HG02870 (cell line): ENCODE measurements at regions not wholly inside any gene's neighbourhood (a gene's known extent, or its start where the extent isn't known, plus 50 kb on each side); places are given as distances from the start of the nearest gene placed in this dataset.
A peak's percentile ranks its signal among the peaks of the same experiment; 100 is the strongest.

Source experiments
- ATAC-seq: cut with Tn5 transposase; IDR thresholded peaks from one replicate; pipeline ENCODE4 v1.9.1; 2021; ENCODE audit warnings: mild to moderate bottlenecking, moderate library complexity; ENCODE audit not compliant: unreplicated experiment

- ATAC-seq, result no peak
These were observed 116.4 kb upstream of the KLF6 start for GRCh38 chr10:3901370-3901769.

GRCh38 chr10:3900391-3900790 is 115.4 kb upstream of the KLF6 start:
- ATAC-seq, result no peak

- no peak for ATAC-seq
These were observed 113.8 kb upstream of the KLF6 start for GRCh38 chr10:3898821-3899220.

- ATAC-seq, result no peak
These were observed 112.1 kb upstream of the KLF6 start for GRCh38 chr10:3897156-3897555.

GRCh38 chr10:3896161-3896560 is 111.2 kb upstream of the KLF6 start:
- ATAC-seq, result no peak

- ATAC-seq, result no peak
These were observed 110.1 kb upstream of the KLF6 start for GRCh38 chr10:3895045-3895631.

GRCh38 chr10:3893901-3894563 is 109.0 kb upstream of the KLF6 start:
- no peak for ATAC-seq

GRCh38 chr10:3892440-3893425 is 107.7 kb upstream of the KLF6 start:
- no peak for ATAC-seq

- ATAC-seq, result no peak
These were observed 106.4 kb upstream of the KLF6 start for GRCh38 chr10:3891396-3891795.

- ATAC-seq, result no peak
These were observed 105.8 kb upstream of the KLF6 start for GRCh38 chr10:3890602-3891352.

GRCh38 chr10:3889961-3890522 is 105.0 kb upstream of the KLF6 start:
- ATAC-seq, result no peak

- peak; percentile 83 for ATAC-seq
These were observed 103.0 kb upstream of the KLF6 start for GRCh38 chr10:3887885-3888476.

GRCh38 chr10:3887404-3887803 is 102.4 kb upstream of the KLF6 start:
- ATAC-seq, result peak; percentile 19

GRCh38 chr10:3886641-3887251 is 101.7 kb upstream of the KLF6 start:
- no peak for ATAC-seq

GRCh38 chr10:3886191-3886590 is 101.2 kb upstream of the KLF6 start:
- no peak for ATAC-seq

GRCh38 chr10:3882855-3883254 is 97.8 kb upstream of the KLF6 start:
- no peak for ATAC-seq

- no peak for ATAC-seq
These were observed 96.6 kb upstream of the KLF6 start for GRCh38 chr10:3881622-3882021.

- no peak for ATAC-seq
These were observed 94.1 kb upstream of the KLF6 start for GRCh38 chr10:3879073-3879472.

GRCh38 chr10:3877211-3878000 is 92.4 kb upstream of the KLF6 start:
- no peak for ATAC-seq
